ENCODE measurements at regions not wholly inside any gene's neighbourhood (a gene's known extent, or its start where the extent isn't known, plus 50 kb on each side); places are given as distances from the start of the nearest gene placed in this dataset.

DNA sequence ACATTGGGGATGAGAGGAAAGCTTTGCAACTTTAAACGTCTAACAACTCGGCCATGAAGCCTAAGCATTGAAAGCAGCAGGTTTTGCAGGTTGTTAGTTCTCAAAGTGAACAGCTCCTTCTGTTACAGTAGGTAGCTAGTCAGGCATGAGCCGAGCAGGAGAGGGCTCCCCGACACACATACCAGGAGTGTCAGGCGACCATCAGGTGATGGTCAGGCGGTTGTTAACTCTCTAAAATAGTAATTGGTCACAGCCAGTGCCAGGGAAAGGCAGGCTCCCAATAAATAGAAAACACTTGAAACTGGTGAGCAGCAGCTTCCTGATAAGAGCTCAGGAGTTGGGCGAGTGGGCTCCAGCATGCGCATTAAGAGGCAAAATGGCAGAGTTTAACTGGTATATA lies 53.5 kb upstream of the DAPL1 start:
- TF ChIP-seq POLR2A (IDR thresholded peaks at IDR 0.05; ENCODE audit: low read length): no peak
- TF ChIP-seq GATA1 (IDR thresholded peaks at IDR 0.05; ENCODE audit: low read depth, low read length): no peak
